Memory B cell (primary cell): ENCODE measurements at regions not wholly inside any gene's neighbourhood (a gene's known extent, or its start where the extent isn't known, plus 50 kb on each side); places are given as distances from the start of the nearest gene placed in this dataset.

ENCODE experiments used
- ATAC-seq: fragments of 150-1000 bp; cut with Tn5 transposase; 2 replicates; pipeline ENCODE4 v1.10.0; 2021; ENCODE audit warnings: low read depth, mild to moderate bottlenecking, moderate library complexity
- DNase-seq, 2 donors: peaks; one replicate each; pipeline ENCODE4 v3.0.0; 2022; ENCODE audit warnings: low spot score in 2 of 2
- H3K27ac Mint-ChIP-seq: one replicate; pipeline ENCODE4 v1.8.0; 2022; ENCODE audit warnings: mild to moderate bottlenecking, moderate library complexity, mixed read lengths
- H3K27me3 Mint-ChIP-seq: one replicate; pipeline ENCODE4 v1.8.0; 2022; ENCODE audit warnings: mixed read lengths
- H3K36me3 Mint-ChIP-seq: one replicate; pipeline ENCODE4 v1.8.0; 2022; ENCODE audit warnings: mild to moderate bottlenecking, mixed read lengths
- H3K4me1 Mint-ChIP-seq: one replicate; pipeline ENCODE4 v1.8.0; 2022; ENCODE audit warnings: mixed read lengths
- H3K4me3 Mint-ChIP-seq: one replicate; pipeline ENCODE4 v1.8.0; 2022; ENCODE audit warnings: mild to moderate bottlenecking, moderate library complexity, mixed read lengths
- H3K9me3 Mint-ChIP-seq: one replicate; pipeline ENCODE4 v1.8.0; 2022; ENCODE audit warnings: mixed read lengths

GRCh38 chr16:85309656-85310587 lies 197.7 kb upstream of the CIBAR2 start:
- H3K9me3 Mint-ChIP-seq: no peaks in the 10 kb centered on the region
- ATAC-seq (peak; percentile 79), DNase-seq (peak; percentile 48 to 59)
- peak overlapping the region; percentile 69 for H3K4me3 Mint-ChIP-seq
- no peaks in the 10 kb centered on the region for H3K36me3 Mint-ChIP-seq
- H3K27me3 Mint-ChIP-seq: peaks cover 5% of the 10 kb centered on the region
- peaks cover 28% of the 10 kb centered on the region for H3K4me1 Mint-ChIP-seq
- no peak overlapping the region for H3K27ac Mint-ChIP-seq

GRCh38 chr16:85310868-85311585 lies 198.8 kb upstream of the CIBAR2 start:
- Mint-ChIP-seq H3K4me3 (peak overlapping the region; percentile 46), H3K36me3 (no peaks in the 10 kb centered on the region), H3K9me3 (no peaks in the 10 kb centered on the region), H3K27me3 (peaks cover 8% of the 10 kb centered on the region), H3K27ac (no peak overlapping the region), H3K4me1 (peaks cover 27% of the 10 kb centered on the region)
- ATAC-seq (no peak), DNase-seq (no peak)

- Mint-ChIP-seq H3K27me3 (peaks cover 8% of the 10 kb centered on the region), H3K27ac (no peak overlapping the region), H3K9me3 (no peaks in the 10 kb centered on the region), H3K4me1 (peaks cover 23% of the 10 kb centered on the region), H3K36me3 (no peaks in the 10 kb centered on the region), H3K4me3 (no peak overlapping the region)
- no peak for DNase-seq
- no peak for ATAC-seq
Measured at GRCh38 chr16:85311741-85312140, 199.5 kb upstream of the CIBAR2 start.

- H3K4me3 Mint-ChIP-seq: peak overlapping the region; percentile 2
- H3K36me3 Mint-ChIP-seq: no peaks in the 10 kb centered on the region
- H3K27ac Mint-ChIP-seq: no peak overlapping the region
- peaks cover 8% of the 10 kb centered on the region for H3K27me3 Mint-ChIP-seq
- peaks cover 23% of the 10 kb centered on the region for H3K4me1 Mint-ChIP-seq
- H3K9me3 Mint-ChIP-seq: no peaks in the 10 kb centered on the region
- ATAC-seq (no peak), DNase-seq (no peak)
Measured at GRCh38 chr16:85312174-85312573, 199.9 kb upstream of the CIBAR2 start.

- DNase-seq: no peak
- no peaks in the 10 kb centered on the region for H3K36me3 Mint-ChIP-seq
- H3K9me3 Mint-ChIP-seq: no peaks in the 10 kb centered on the region
- H3K4me1 Mint-ChIP-seq: peaks cover 23% of the 10 kb centered on the region
- peak overlapping the region; percentile 2 for H3K4me3 Mint-ChIP-seq
- H3K27me3 Mint-ChIP-seq: peaks cover 8% of the 10 kb centered on the region
- ATAC-seq: no peak
- H3K27ac Mint-ChIP-seq: no peak overlapping the region
Measured at GRCh38 chr16:85312642-85313525, 200.6 kb upstream of the CIBAR2 start.

- no peak overlapping the region for H3K27ac Mint-ChIP-seq
- no peak overlapping the region for H3K4me3 Mint-ChIP-seq
- H3K27me3 Mint-ChIP-seq: peaks cover 8% of the 10 kb centered on the region
- H3K4me1 Mint-ChIP-seq: peaks cover 18% of the 10 kb centered on the region
- DNase-seq: no peak
- ATAC-seq: no peak
- no peaks in the 10 kb centered on the region for H3K36me3 Mint-ChIP-seq
- no peaks in the 10 kb centered on the region for H3K9me3 Mint-ChIP-seq
Measured at GRCh38 chr16:85313526-85314301, 201.4 kb upstream of the CIBAR2 start.

GRCh38 chr16:85314512-85314971 lies 202.3 kb upstream of the CIBAR2 start:
- peaks cover 8% of the 10 kb centered on the region for H3K27me3 Mint-ChIP-seq
- no peak overlapping the region for H3K27ac Mint-ChIP-seq
- no peak for DNase-seq
- no peaks in the 10 kb centered on the region for H3K9me3 Mint-ChIP-seq
- H3K4me3 Mint-ChIP-seq: no peak overlapping the region
- no peak for ATAC-seq
- H3K4me1 Mint-ChIP-seq: peaks cover 18% of the 10 kb centered on the region
- H3K36me3 Mint-ChIP-seq: no peaks in the 10 kb centered on the region

- DNase-seq (no peak), ATAC-seq (no peak)
- H3K27ac Mint-ChIP-seq: no peak overlapping the region
- no peak overlapping the region for H3K4me3 Mint-ChIP-seq
- no peaks in the 10 kb centered on the region for H3K36me3 Mint-ChIP-seq
- H3K4me1 Mint-ChIP-seq: peaks cover 11% of the 10 kb centered on the region
- peaks cover 13% of the 10 kb centered on the region for H3K27me3 Mint-ChIP-seq
- no peaks in the 10 kb centered on the region for H3K9me3 Mint-ChIP-seq
Measured at GRCh38 chr16:85315866-85316265, 203.6 kb upstream of the CIBAR2 start.

- H3K9me3 Mint-ChIP-seq: no peaks in the 10 kb centered on the region
- no peak overlapping the region for H3K4me3 Mint-ChIP-seq
- ATAC-seq (peak; percentile 68), DNase-seq (no peak)
- peaks cover 14% of the 10 kb centered on the region for H3K27me3 Mint-ChIP-seq
- H3K27ac Mint-ChIP-seq: no peak overlapping the region
- no peaks in the 10 kb centered on the region for H3K36me3 Mint-ChIP-seq
- H3K4me1 Mint-ChIP-seq: peaks cover 6% of the 10 kb centered on the region
Measured at GRCh38 chr16:85316321-85316919, 204.1 kb upstream of the CIBAR2 start.

- DNase-seq (no peak), ATAC-seq (no peak)
- peaks cover 14% of the 10 kb centered on the region for H3K27me3 Mint-ChIP-seq
- no peaks in the 10 kb centered on the region for H3K36me3 Mint-ChIP-seq
- peaks cover 3% of the 10 kb centered on the region for H3K4me1 Mint-ChIP-seq
- H3K9me3 Mint-ChIP-seq: no peaks in the 10 kb centered on the region
- no peak overlapping the region for H3K4me3 Mint-ChIP-seq
- no peak overlapping the region for H3K27ac Mint-ChIP-seq
Measured at GRCh38 chr16:85316944-85317343, 204.7 kb upstream of the CIBAR2 start.

- H3K36me3 Mint-ChIP-seq: no peaks in the 10 kb centered on the region
- no peak overlapping the region for H3K27ac Mint-ChIP-seq
- no peaks in the 10 kb centered on the region for H3K9me3 Mint-ChIP-seq
- no peaks in the 10 kb centered on the region for H3K4me1 Mint-ChIP-seq
- no peak overlapping the region for H3K4me3 Mint-ChIP-seq
- peaks cover 9% of the 10 kb centered on the region for H3K27me3 Mint-ChIP-seq
- ATAC-seq (no peak), DNase-seq (no peak)
Measured at GRCh38 chr16:85317704-85318103, 205.4 kb upstream of the CIBAR2 start.

GRCh38 chr16:85319208-85319983 lies 207.1 kb upstream of the CIBAR2 start:
- DNase-seq (no peak), ATAC-seq (no peak)
- Mint-ChIP-seq H3K27ac (no peak overlapping the region), H3K4me1 (no peaks in the 10 kb centered on the region), H3K27me3 (peaks cover 12% of the 10 kb centered on the region), H3K9me3 (no peaks in the 10 kb centered on the region), H3K4me3 (no peak overlapping the region), H3K36me3 (peaks cover 2% of the 10 kb centered on the region)
